Osteocyte (in vitro differentiated cells): ENCODE measurements at regions not wholly inside any gene's neighbourhood (a gene's known extent, or its start where the extent isn't known, plus 50 kb on each side); places are given as distances from the start of the nearest gene placed in this dataset.
A peak's percentile ranks its signal among the peaks of the same experiment; 100 is the strongest.
"Not testable (repeated sequence)": the region's sequence is repeated elsewhere in the genome, so short reads cannot be mapped to it uniquely, and the experiment has no call there.

Experiments used
- DNase-seq: peaks from one replicate; pipeline ENCODE4 v3.0.0; 2021; ENCODE audit warnings: mixed read lengths; ENCODE audit not compliant: unreplicated experiment; ENCODE audit errors: extremely low spot score
- H3K27ac Mint-ChIP-seq: one replicate; pipeline ENCODE4 v1.8.0; 2021; ENCODE audit warnings: mild to moderate bottlenecking, mixed read lengths; ENCODE audit not compliant: unreplicated experiment
- H3K27me3 Mint-ChIP-seq: one replicate; pipeline ENCODE4 v1.8.0; 2021; ENCODE audit warnings: mixed read lengths; ENCODE audit not compliant: unreplicated experiment
- H3K36me3 Mint-ChIP-seq: one replicate; pipeline ENCODE4 v1.8.0; 2021; ENCODE audit warnings: mixed read lengths; ENCODE audit not compliant: unreplicated experiment
- H3K4me1 Mint-ChIP-seq: one replicate; pipeline ENCODE4 v1.8.0; 2021; ENCODE audit warnings: mixed read lengths; ENCODE audit not compliant: unreplicated experiment
- H3K4me3 Mint-ChIP-seq: one replicate; pipeline ENCODE4 v1.8.0; 2021; ENCODE audit warnings: mild to moderate bottlenecking, moderate library complexity, mixed read lengths; ENCODE audit not compliant: unreplicated experiment
- H3K9me3 Mint-ChIP-seq: one replicate; pipeline ENCODE4 v1.8.0; 2021; ENCODE audit warnings: mixed read lengths; ENCODE audit not compliant: unreplicated experiment
- TF ChIP-seq, protein P1 (sequence below): fragments of 200-600 bp; sonication (generic); IDR thresholded peaks from 2 replicates; pipeline ENCODE4 v1.5.0; 2021; ENCODE audit warnings: antibody characterized with exemption, mild to moderate bottlenecking, moderate library complexity

DNA sequence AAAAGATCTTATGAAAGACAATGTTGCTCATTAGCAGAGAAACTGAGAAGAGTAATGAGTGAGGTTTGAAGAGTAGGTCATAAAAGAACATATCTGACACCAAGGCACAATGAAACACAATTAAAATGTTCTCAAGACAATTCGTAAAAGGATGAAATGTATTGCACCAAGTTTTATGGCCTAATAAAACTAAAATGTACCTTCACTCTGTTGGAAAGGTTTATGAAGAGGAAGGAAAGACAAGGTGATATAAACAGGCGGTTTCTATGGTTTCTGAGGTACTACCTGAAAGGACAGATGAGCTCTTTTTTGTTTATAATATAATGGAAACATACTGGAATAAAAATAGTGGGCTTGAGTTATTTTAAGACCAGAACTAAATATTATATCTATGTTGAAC is 821.3 kb downstream of the TAF11L14 start:
- Mint-ChIP-seq H3K27ac (no peak overlapping the region), H3K4me3 (no peak overlapping the region), H3K27me3 (no peaks in the 10 kb centered on the region), H3K9me3 (no peaks in the 10 kb centered on the region), H3K36me3 (no peaks in the 10 kb centered on the region), H3K4me1 (no peaks in the 10 kb centered on the region)
- TF ChIP-seq, protein P1, sequence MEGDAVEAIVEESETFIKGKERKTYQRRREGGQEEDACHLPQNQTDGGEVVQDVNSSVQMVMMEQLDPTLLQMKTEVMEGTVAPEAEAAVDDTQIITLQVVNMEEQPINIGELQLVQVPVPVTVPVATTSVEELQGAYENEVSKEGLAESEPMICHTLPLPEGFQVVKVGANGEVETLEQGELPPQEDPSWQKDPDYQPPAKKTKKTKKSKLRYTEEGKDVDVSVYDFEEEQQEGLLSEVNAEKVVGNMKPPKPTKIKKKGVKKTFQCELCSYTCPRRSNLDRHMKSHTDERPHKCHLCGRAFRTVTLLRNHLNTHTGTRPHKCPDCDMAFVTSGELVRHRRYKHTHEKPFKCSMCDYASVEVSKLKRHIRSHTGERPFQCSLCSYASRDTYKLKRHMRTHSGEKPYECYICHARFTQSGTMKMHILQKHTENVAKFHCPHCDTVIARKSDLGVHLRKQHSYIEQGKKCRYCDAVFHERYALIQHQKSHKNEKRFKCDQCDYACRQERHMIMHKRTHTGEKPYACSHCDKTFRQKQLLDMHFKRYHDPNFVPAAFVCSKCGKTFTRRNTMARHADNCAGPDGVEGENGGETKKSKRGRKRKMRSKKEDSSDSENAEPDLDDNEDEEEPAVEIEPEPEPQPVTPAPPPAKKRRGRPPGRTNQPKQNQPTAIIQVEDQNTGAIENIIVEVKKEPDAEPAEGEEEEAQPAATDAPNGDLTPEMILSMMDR: no peak
- no peak for DNase-seq

DNA sequence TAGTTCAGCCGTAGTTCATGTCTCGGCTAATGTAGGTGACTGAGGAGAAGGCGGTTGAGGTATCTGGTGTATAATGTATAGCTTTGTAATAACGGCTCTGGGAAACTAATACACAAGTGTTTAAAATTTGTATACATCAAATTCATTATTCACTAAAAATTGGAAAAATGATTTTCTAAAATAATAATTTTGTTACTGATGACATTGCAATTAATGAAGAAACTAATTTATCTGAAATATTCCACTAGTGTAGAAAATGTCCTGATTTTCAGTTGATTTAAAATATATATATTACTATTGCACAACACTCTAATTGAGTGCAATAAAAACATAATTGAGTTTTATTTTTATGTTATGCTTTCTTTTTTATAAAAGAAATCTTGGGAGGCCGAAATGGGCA is 823.0 kb downstream of the TAF11L14 start:
- H3K9me3 Mint-ChIP-seq: no peaks in the 10 kb centered on the region
- H3K27ac Mint-ChIP-seq: no peak overlapping the region
- no peak for DNase-seq
- no peaks in the 10 kb centered on the region for H3K36me3 Mint-ChIP-seq
- H3K4me1 Mint-ChIP-seq: no peaks in the 10 kb centered on the region
- TF ChIP-seq, protein P1: no peak
- H3K4me3 Mint-ChIP-seq: no peak overlapping the region
- H3K27me3 Mint-ChIP-seq: no peaks in the 10 kb centered on the region

DNA sequence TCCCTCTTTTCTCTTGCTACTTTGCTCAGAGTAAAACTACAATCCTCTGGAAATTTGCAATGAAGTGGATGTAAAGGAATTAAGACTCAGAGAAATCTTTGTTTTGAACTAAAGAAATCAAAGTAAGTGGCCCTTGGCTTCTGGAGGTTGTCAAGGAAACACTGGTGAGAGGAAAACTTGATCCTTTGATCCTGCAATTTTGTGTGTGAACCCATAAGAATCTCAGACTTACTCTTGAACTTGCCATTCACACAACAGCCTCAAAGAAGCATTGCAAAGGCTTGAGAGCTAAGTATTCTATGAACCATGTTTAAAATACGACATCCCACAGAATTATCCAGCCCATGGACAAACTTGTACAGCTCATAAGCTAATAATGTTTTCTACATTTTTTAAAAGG is 827.5 kb downstream of the TAF11L14 start:
- TF ChIP-seq, protein P1: no peak
- Mint-ChIP-seq H3K36me3 (no peaks in the 10 kb centered on the region), H3K27ac (no peak overlapping the region), H3K9me3 (no peaks in the 10 kb centered on the region), H3K4me1 (no peaks in the 10 kb centered on the region), H3K4me3 (no peak overlapping the region), H3K27me3 (no peaks in the 10 kb centered on the region)
- no peak for DNase-seq

DNA sequence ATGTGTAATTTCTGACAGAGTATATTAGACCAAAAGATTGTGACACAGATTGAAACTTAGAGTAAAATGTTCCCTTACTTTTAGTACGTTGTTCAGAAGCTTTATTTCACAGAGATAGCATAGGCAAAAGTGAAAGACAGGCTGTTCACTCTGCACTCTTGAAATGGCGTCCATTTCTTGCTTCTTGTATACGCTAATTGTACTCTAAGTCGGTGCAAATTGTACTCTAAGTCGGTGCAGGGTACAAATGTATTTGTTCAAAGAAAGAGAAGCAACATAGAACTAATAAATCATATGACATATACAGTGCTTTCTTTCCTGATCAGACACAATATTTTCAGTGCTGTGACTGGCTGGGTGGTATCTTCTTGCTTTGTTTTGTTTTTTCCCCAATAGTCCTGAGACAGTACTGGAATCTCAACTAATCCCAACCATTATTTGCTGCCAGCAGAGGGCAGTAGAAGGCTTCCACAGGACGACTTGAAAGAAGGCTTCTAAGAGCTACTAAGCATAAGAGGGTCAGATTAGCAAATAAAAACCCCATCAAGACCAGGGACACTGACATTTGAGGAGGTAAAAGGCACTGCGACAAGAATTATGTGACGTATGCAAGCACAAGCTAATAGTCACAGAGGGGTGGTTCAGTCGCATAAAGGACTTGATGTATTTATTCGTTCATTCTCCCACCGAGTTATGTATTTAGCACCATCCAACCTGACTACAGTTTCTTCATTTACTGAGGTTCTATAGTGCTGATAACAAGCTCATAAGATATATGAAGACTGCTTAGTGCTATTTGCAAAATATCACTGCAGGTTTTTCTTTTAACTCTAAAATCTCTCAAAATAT is 831.8 kb downstream of the TAF11L14 start:
- no peaks in the 10 kb centered on the region for H3K9me3 Mint-ChIP-seq
- TF ChIP-seq, protein P1: peak; percentile 63
- no peak for DNase-seq
- no peak overlapping the region for H3K4me3 Mint-ChIP-seq
- H3K36me3 Mint-ChIP-seq: no peaks in the 10 kb centered on the region
- no peaks in the 10 kb centered on the region for H3K4me1 Mint-ChIP-seq
- H3K27ac Mint-ChIP-seq: no peak overlapping the region
- H3K27me3 Mint-ChIP-seq: no peaks in the 10 kb centered on the region

DNA sequence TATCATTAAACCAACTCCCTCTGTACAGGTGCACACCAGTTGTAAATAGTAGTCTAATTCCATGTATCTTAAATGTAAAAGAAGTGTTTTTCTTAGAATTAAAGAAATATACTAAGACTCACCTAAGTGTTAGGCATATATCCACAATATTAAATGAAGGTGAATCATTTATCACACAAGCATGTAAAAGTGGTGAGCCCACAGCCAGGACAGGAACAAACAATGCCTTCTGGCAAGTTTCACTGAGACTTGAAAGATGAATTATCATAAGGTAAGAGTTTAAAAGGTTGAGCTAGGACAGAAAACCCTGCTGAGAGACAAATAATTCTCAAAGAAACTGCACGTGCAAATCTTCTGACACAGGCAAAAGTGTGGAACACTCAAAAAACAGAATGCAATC is 832.5 kb downstream of the TAF11L14 start:
- H3K27ac Mint-ChIP-seq: no peak overlapping the region
- no peak for DNase-seq
- H3K4me1 Mint-ChIP-seq: no peaks in the 10 kb centered on the region
- no peak overlapping the region for H3K4me3 Mint-ChIP-seq
- H3K9me3 Mint-ChIP-seq: no peaks in the 10 kb centered on the region
- H3K27me3 Mint-ChIP-seq: no peaks in the 10 kb centered on the region
- H3K36me3 Mint-ChIP-seq: no peaks in the 10 kb centered on the region
- TF ChIP-seq, protein P1: no peak

DNA sequence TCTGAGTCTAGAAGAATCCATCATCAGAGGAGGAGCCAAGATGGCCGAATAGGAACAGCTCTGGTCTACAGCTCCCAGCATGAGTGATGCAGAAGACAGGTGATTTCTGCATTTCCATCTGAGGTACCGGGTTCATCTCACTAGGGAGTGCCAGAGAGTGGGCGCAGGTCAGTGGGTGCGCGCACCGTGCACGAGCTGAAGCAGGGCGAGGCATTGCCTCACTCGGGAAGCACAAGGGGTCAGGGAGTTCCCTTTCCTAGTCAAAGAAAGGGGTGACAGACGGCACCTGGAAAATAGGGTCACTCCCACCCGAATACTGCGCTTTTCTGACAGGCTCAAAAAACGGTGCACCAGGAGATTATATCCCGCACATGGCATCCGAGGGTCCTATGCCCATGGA is 837.5 kb downstream of the TAF11L14 start:
- not testable (repeated sequence) for H3K9me3 Mint-ChIP-seq, DNase-seq, H3K4me3 Mint-ChIP-seq, H3K27ac Mint-ChIP-seq, H3K36me3 Mint-ChIP-seq, H3K27me3 Mint-ChIP-seq, H3K4me1 Mint-ChIP-seq
